ENCODE measurements at regions not wholly inside any gene's neighbourhood (a gene's known extent, or its start where the extent isn't known, plus 50 kb on each side); places are given as distances from the start of the nearest gene placed in this dataset.

DNA sequence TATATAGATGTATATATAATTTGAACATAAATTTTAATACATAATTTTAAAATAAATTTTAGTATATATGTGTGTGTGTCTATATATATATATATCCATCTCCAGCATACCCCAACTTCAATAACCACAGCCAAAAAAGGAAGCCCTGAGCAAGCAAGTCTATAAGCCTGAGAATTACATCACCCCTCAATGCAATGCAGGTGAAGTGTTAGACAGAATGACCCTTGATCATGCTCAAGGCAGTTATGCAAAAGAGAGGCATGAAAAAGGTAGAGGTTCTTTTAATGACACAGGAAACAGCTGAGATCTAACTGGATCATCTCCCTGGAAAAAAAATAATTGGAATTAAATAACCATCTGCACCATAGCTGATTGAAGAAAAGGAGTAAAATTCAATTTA is 557.9 kb upstream of the ANO5 start:
- H3K9me3 ChIP-seq (ENCODE audit: severe bottlenecking) = no peaks in the 10 kb centered on the region
- DNase-seq (ENCODE audit: low spot score) = no peak
- no peak overlapping the region for H3K4me3 ChIP-seq (ENCODE audit: severe bottlenecking)
- ATAC-seq (ENCODE audit: low read depth) = no peak
- no peaks in the 10 kb centered on the region for H3K36me3 ChIP-seq (ENCODE audit: low read depth)
- H3K4me1 ChIP-seq (ENCODE audit: insufficient read depth, poor library complexity, severe bottlenecking) = no peaks in the 10 kb centered on the region
- TF ChIP-seq, protein P1, sequence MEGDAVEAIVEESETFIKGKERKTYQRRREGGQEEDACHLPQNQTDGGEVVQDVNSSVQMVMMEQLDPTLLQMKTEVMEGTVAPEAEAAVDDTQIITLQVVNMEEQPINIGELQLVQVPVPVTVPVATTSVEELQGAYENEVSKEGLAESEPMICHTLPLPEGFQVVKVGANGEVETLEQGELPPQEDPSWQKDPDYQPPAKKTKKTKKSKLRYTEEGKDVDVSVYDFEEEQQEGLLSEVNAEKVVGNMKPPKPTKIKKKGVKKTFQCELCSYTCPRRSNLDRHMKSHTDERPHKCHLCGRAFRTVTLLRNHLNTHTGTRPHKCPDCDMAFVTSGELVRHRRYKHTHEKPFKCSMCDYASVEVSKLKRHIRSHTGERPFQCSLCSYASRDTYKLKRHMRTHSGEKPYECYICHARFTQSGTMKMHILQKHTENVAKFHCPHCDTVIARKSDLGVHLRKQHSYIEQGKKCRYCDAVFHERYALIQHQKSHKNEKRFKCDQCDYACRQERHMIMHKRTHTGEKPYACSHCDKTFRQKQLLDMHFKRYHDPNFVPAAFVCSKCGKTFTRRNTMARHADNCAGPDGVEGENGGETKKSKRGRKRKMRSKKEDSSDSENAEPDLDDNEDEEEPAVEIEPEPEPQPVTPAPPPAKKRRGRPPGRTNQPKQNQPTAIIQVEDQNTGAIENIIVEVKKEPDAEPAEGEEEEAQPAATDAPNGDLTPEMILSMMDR (IDR thresholded peaks at IDR 0.05; ENCODE audit: poor library complexity, severe bottlenecking) = no peak
- no peaks in the 10 kb centered on the region for H3K27me3 ChIP-seq (ENCODE audit: insufficient read depth, poor library complexity, severe bottlenecking)
- no peak overlapping the region for H3K27ac ChIP-seq (ENCODE audit: poor library complexity, severe bottlenecking)

DNA sequence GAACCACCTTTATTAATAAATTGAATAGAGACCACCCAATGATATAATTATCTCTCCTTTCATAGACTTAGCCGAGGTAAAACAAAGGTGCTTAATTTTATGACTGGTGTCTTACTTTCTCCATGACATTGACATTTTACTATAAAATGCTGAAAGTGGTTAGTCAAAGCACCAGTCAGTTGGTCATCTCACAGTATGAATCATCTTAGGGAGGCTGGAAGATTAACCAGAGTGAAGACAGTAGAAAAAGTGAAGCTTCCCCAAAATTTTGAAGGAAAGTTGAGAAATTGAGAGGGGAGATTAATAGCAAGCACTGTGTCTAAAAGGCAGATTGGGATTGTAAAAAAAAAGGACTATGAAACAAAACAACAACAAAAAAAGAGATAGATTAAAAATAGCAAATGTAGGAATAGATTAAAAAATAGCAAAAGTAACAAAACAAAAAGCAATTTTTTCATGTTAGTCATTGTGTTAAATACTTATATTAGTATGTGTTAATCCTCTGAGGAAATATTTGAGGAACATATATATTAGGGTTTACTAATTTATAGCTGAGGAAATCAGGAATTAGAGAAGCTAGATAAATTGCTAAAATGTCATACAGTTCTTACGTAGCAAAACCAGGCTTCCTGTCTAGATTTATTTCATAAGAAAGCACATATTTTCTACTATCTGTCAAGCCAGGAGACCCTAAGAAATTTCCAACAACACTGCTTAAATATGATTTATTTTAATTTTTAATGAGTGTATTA is 557.3 kb upstream of the ANO5 start:
- H3K27me3 ChIP-seq (ENCODE audit: insufficient read depth, poor library complexity, severe bottlenecking) = no peaks in the 10 kb centered on the region
- no peak overlapping the region for H3K27ac ChIP-seq (ENCODE audit: poor library complexity, severe bottlenecking)
- no peak overlapping the region for H3K4me3 ChIP-seq (ENCODE audit: severe bottlenecking)
- ATAC-seq (ENCODE audit: low read depth) (no peak), DNase-seq (ENCODE audit: low spot score) (no peak)
- no peaks in the 10 kb centered on the region for H3K36me3 ChIP-seq (ENCODE audit: low read depth)
- no peaks in the 10 kb centered on the region for H3K4me1 ChIP-seq (ENCODE audit: insufficient read depth, poor library complexity, severe bottlenecking)
- TF ChIP-seq, protein P1 (IDR thresholded peaks at IDR 0.05; ENCODE audit: poor library complexity, severe bottlenecking) = no peak
- no peaks in the 10 kb centered on the region for H3K9me3 ChIP-seq (ENCODE audit: severe bottlenecking)

DNA sequence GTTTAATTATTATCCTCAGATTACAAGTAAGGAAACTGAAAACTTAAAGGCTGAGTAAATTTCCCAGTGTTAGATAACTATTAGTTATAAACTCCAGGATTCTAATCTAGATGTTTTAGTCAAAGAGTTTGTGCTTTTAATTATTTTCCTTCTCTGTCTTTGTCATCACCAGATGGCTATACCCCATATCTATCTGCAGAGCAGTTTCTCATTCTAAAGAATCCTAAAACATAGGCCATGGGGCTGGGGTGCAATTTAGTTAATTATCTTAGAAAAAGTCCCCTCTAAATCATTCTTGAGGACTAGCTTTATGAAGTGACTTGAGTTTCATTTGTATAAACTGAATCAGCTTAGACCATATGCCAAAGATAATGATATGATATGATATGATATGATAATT is 556.3 kb upstream of the ANO5 start:
- H3K9me3 ChIP-seq (ENCODE audit: severe bottlenecking) = no peaks in the 10 kb centered on the region
- H3K4me1 ChIP-seq (ENCODE audit: insufficient read depth, poor library complexity, severe bottlenecking) = no peaks in the 10 kb centered on the region
- no peak overlapping the region for H3K27ac ChIP-seq (ENCODE audit: poor library complexity, severe bottlenecking)
- TF ChIP-seq, protein P1 (IDR thresholded peaks at IDR 0.05; ENCODE audit: poor library complexity, severe bottlenecking) = no peak
- H3K27me3 ChIP-seq (ENCODE audit: insufficient read depth, poor library complexity, severe bottlenecking) = no peaks in the 10 kb centered on the region
- H3K4me3 ChIP-seq (ENCODE audit: severe bottlenecking) = no peak overlapping the region
- no peaks in the 10 kb centered on the region for H3K36me3 ChIP-seq (ENCODE audit: low read depth)
- ATAC-seq (ENCODE audit: low read depth) (no peak), DNase-seq (ENCODE audit: low spot score) (no peak)

DNA sequence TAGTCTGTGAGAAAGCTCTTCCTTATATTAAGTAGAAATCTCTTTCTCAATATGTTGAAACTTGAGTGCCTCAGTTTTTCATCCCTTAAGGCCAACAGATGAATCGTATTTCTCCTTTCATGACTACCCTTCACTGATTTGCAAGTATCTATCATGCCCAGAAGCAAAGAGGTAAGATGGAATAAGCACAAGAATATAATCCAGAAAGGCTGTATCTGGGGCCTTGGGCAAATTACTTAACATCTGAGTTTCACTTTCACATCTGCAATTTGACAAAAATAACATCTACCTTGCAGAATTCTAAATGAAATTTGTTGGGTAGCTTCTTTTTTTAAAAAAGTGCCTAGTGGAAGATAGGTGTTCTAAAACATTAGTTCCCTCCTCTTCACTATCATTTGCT is 552.4 kb upstream of the ANO5 start:
- no peaks in the 10 kb centered on the region for H3K4me1 ChIP-seq (ENCODE audit: insufficient read depth, poor library complexity, severe bottlenecking)
- no peak overlapping the region for H3K4me3 ChIP-seq (ENCODE audit: severe bottlenecking)
- TF ChIP-seq, protein P1 (IDR thresholded peaks at IDR 0.05; ENCODE audit: poor library complexity, severe bottlenecking) = no peak
- no peak overlapping the region for H3K27ac ChIP-seq (ENCODE audit: poor library complexity, severe bottlenecking)
- no peaks in the 10 kb centered on the region for H3K27me3 ChIP-seq (ENCODE audit: insufficient read depth, poor library complexity, severe bottlenecking)
- H3K36me3 ChIP-seq (ENCODE audit: low read depth) = no peaks in the 10 kb centered on the region
- no peak for DNase-seq (ENCODE audit: low spot score)
- no peaks in the 10 kb centered on the region for H3K9me3 ChIP-seq (ENCODE audit: severe bottlenecking)
- ATAC-seq (ENCODE audit: low read depth) = no peak

DNA sequence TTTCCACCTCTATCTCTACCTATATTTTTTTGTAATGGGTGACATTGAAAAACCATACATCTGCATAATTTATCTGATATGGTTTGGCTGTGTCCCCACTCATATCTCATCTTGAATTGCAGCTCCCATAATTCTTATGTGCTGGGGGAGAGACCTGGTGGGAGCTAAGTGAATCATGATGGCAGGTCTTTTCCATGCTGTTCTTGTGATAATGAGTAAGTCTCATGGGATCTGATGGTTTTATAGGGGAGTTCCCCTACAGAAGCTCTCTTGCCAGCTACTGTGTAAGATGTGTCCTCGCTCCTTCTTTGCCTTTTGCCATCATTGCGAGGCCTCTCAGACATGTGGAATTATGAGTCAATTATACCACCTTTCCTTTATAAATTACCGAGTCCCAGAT is 551.0 kb upstream of the ANO5 start:
- Histone ChIP-seq H3K27ac (ENCODE audit: poor library complexity, severe bottlenecking) (no peak overlapping the region), H3K4me3 (ENCODE audit: severe bottlenecking) (no peak overlapping the region), H3K4me1 (ENCODE audit: insufficient read depth, poor library complexity, severe bottlenecking) (no peaks in the 10 kb centered on the region), H3K36me3 (ENCODE audit: low read depth) (no peaks in the 10 kb centered on the region), H3K9me3 (ENCODE audit: severe bottlenecking) (no peaks in the 10 kb centered on the region), H3K27me3 (ENCODE audit: insufficient read depth, poor library complexity, severe bottlenecking) (no peaks in the 10 kb centered on the region)
- TF ChIP-seq, protein P1 (IDR thresholded peaks at IDR 0.05; ENCODE audit: poor library complexity, severe bottlenecking) = no peak
- ATAC-seq (ENCODE audit: low read depth) (no peak), DNase-seq (ENCODE audit: low spot score) (no peak)
